IPS DF 4.7 (cell line): ENCODE measurements at regions not wholly inside any gene's neighbourhood (a gene's known extent, or its start where the extent isn't known, plus 50 kb on each side); places are given as distances from the start of the nearest gene placed in this dataset.

Experiments used
- DNase-seq: peaks from one replicate; pipeline ENCODE4 v3.0.0-alpha.2; 2013; ENCODE audit warnings: low spot score; ENCODE audit errors: extremely low read depth

GRCh38 chr11:130772266-130773227 is 143.7 kb downstream of the SNX19 start:
- DNase-seq: no peak

- DNase-seq: no peak
Measured at GRCh38 chr11:130773244-130773820, 142.9 kb downstream of the SNX19 start.

GRCh38 chr11:130774703-130775102 is 141.6 kb downstream of the SNX19 start:
- DNase-seq: no peak

- DNase-seq: no peak
Measured at GRCh38 chr11:130775306-130776060, 140.8 kb downstream of the SNX19 start.

GRCh38 chr11:130776061-130776419 is 140.2 kb downstream of the SNX19 start:
- DNase-seq: no peak

DNA sequence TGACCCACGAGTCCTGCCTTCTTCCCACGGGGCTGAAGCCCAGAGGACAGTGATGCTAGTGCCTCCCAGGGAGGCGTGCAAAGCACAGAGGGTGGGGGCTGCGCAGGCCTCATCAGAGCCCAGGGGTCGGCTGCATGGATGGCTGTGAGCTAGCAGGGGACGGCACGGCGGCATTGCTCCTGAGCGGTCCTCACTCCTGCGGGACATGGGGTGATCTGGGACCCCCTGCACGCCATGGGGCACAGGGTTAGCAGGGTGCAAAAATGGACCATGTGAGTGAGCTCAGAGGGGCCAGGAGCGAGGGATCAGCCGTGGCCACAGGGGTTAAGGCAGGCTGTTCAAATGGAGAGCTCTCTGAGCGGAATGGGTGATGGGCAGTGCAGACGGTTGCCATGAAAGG is 138.3 kb downstream of the SNX19 start:
- no peak for DNase-seq

- no peak for DNase-seq
Measured at GRCh38 chr11:130778705-130779104, 137.6 kb downstream of the SNX19 start.

DNA sequence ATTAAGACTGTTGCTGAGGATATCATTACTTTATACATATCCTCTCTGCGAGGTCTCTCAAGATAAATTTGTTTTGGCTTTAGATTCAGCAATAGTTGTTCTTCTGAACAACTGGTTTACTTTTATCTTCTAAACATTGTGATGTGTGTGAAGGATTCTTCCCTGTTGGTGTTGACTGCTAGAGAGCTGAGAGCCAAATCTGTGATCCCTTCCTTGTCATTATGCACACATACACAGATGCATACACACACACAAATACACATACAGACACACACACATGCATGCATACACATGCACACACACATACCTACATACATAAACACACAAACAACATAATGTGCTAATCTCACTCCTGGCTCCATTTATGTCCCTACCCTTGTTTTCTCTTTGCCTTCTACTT is 137.0 kb downstream of the SNX19 start:
- DNase-seq: no peak

DNA sequence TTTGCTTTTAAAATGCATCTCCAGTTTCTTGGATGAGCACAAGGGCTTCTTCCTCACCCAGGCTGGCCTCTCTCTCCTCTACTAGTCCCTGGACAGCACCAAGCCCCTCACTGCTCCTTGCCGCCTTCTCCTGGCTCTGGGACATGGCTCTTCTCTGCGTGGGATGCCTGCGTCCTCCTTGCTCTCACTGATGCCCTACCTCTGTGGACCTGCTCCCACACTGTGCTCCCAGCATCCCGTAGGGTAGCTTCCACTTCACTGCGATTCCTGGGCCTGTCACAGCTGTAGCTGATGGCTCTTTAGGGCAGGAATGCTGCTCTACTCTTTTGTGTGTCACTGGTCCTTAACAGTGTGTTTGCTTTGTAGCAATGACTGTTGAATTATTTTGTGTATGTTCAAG is 136.3 kb downstream of the SNX19 start:
- DNase-seq: no peak

- DNase-seq: no peak
Measured at GRCh38 chr11:130780437-130780836, 135.8 kb downstream of the SNX19 start.

GRCh38 chr11:130781931-130782330 is 134.3 kb downstream of the SNX19 start:
- DNase-seq: no peak

DNA sequence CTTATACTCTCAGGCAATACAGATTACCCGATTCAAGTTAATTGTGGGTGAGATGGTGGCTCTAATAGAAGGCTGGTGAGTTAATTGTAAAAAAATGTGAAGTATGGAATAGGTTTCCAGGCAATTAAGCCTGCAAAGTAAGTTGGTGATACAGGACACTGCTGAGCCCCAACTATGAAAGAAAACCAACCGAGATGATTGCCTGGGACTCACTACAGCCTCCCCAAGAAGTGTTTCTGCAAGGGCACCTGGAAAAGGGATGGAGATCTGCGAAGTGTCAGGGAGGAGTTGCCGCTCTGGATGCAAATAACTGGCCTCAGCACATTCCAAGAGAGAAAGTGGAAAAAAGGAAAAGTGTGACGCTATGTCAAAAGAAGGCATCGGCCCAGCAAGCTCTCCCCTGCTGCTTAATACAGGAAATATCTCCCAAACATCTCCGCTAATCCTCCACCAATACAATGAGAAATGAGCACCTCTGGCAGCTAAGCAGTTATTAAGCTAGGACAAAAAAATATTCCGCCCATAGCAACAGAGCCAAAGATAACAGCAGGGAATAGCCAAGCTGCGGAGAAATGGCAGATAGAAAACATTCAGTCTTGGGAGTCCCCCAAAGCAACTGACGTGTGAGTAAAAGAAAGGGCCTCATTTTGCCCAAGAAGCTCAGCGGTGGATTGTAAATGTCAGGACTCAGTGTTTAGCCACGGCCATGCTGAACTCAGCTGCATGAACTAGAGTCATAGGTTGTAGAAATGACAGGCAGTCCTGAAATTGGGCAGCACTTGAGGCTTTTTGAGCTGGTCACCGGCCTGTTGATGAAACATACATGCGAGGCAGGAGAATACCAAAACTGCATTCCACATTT is 133.7 kb downstream of the SNX19 start:
- no peak for DNase-seq

DNA sequence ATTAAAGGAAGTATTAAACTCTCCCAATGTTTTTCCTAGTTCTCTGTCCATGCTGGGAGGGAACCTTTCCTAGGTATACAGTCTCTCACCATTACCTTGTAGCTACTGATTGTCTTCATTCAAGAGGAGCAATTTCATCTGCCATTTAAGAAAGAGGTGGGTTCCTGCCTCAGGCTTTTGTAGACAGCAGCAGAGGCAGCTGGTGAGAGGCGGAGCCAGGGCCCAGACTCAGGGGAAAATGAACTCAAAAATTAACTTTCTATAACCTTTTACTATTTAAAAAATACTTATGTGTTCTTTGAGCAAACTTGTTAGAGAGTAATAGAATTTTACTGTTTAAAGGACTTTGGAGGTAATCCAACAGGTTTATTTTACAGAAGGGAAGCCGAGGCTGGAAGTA is 133.0 kb downstream of the SNX19 start:
- DNase-seq: no peak

- DNase-seq: peak; percentile 28
Measured at GRCh38 chr11:130785380-130786116, 130.7 kb downstream of the SNX19 start.

- DNase-seq: no peak
Measured at GRCh38 chr11:130786586-130786985, 129.7 kb downstream of the SNX19 start.

DNA sequence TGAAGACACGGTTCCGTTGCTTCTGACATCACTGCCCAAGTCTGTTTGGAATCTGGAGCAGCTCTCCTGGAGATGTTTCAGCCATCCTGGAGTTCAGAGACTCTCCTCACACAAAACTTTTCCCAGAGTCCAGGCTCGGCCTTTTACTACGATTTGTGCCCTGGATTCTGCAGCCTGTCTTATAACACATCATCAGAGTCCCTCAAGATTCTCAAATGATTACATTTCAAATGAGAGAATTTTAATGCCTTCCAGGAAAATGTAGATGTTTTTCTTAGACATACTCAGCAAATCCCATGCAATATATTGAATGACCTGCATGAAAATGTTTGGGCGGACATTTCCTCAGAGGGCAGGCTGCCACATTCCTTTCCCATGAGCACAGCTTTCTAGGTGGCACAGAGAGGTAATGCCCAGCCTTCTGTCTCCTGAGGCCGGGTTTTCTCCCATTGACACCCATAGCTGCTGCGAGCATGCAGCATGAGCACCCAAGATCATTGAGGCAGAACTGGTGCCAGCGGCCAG is 129.1 kb downstream of the SNX19 start:
- DNase-seq: no peak

DNA sequence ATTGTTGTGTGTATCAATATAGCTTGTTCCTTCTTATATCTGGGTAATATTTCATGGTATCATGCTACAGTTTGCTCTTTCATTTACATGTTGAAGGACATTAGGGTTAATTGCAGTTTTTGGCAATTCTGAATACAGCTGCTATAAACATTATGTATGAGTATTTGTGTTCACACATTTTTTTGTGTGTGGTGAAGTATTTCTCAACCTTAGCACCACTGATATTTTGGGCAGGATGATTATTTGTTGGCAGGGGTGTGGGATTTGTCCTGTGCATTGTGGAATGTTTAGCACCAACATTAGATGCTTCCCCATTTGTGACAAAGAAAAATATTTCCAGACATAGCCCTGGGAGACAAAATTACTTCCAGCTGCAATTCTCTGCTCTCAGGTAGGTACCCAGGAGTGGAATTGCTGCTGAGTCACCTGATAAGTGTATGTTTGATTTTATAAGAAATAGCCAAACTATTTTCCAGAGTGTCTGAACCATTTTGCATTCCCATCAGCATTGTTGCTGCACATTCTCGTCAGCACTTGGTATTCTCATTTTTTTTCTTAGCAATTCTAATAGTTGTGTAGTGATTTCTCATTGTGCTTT is 128.2 kb downstream of the SNX19 start:
- no peak for DNase-seq

- DNase-seq: no peak
Measured at GRCh38 chr11:130789056-130789640, 127.1 kb downstream of the SNX19 start.

DNA sequence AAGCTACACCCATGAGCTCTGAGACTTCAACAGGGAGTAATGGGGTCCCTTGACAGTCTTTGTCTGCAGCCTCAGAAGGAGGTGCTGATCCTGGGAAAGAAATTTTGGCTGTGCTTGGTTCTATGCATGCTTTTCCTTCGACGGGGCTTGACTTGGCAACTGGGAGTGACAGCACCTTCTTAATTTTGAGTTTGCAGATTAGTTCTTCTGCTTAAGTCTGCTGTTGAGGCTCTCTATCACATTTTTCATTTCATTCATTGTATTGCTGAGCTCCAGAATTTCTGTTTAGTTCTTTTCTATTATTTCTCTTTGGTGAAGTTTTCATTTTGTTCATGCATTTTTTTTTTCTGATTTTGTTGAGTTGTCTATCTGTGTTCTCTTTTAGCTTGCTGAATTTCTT is 125.6 kb downstream of the SNX19 start:
- no peak for DNase-seq

- DNase-seq: no peak
Measured at GRCh38 chr11:130792772-130793171, 123.5 kb downstream of the SNX19 start.
